ENCODE measurements at regions not wholly inside any gene's neighbourhood (a gene's known extent, or its start where the extent isn't known, plus 50 kb on each side); places are given as distances from the start of the nearest gene placed in this dataset.

DNA sequence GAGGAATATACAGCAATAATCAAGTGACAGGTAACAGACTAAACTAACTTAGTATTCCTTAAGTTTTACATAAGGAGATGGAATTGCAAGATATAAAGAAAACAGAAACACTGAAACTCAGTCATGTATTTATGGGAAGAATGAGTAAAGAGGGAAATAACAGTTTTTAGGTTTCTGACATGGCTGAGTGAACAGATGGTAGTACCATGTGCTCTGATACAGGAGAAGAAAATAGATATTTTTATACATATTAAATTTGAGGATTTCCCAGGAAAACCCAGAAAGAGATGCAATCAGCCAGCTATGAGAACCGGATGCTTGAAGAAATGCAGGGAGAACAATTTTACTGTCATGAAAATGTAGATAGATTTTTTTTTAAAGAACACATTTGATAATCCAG lies 669.5 kb upstream of the GRM3 start:
- TF ChIP-seq EP300 (IDR thresholded peaks at IDR 0.05; ENCODE audit: low read depth) (no peak), CTCF (IDR thresholded peaks at IDR 0.05) (no peak), POLR2AphosphoS5 (IDR thresholded peaks at IDR 0.05) (no peak), POLR2A (IDR thresholded peaks at IDR 0.05) (no peak)
- Histone ChIP-seq H3K9me3 (no peaks in the 10 kb centered on the region), H3K27ac (no peak overlapping the region), H3K4me1 (no peaks in the 10 kb centered on the region), H3K27me3 (no peaks in the 10 kb centered on the region), H3K36me3 (no peaks in the 10 kb centered on the region), H3K4me3 (no peak overlapping the region)
- intact Hi-C loops (cut with DNase I; ENCODE audit: low total_unique reads): no loop called here
- in situ Hi-C loops (cut with MboI; ENCODE audit: low pct_ligation_motif_present in 1 of 4, low pct_unique_long_range_greater_than_20kb in 1 of 4, low sequenced_read_pairs in 3 of 4): no loop called here
- WGBS, 2 donors (ENCODE audit: low coverage in 1 of 2): 56 to 61% methylated on average over 1 of the region's 1 CpG
- no peak for DNase-seq

GRCh38 chr7:85972504-85973141 lies 671.1 kb upstream of the GRM3 start:
- H3K27me3 ChIP-seq: no peaks in the 10 kb centered on the region
- no peaks in the 10 kb centered on the region for H3K4me1 ChIP-seq
- no peak overlapping the region for H3K4me3 ChIP-seq
- H3K36me3 ChIP-seq: no peaks in the 10 kb centered on the region
- WGBS, 2 donors (ENCODE audit: low coverage in 1 of 2): 91 to 100% methylated on average over 4 to 13 of the region's 13 CpGs
- DNase-seq: no peak
- in situ Hi-C loops (cut with MboI; ENCODE audit: low pct_ligation_motif_present in 1 of 4, low pct_unique_long_range_greater_than_20kb in 1 of 4, low sequenced_read_pairs in 3 of 4): no loop called here
- no peaks in the 10 kb centered on the region for H3K9me3 ChIP-seq
- TF ChIP-seq POLR2A (IDR thresholded peaks at IDR 0.05): no peak
- no peak for TF ChIP-seq CTCF (IDR thresholded peaks at IDR 0.05)
- no peak for TF ChIP-seq POLR2AphosphoS5 (IDR thresholded peaks at IDR 0.05)
- no peak for TF ChIP-seq EP300 (IDR thresholded peaks at IDR 0.05; ENCODE audit: low read depth)
- intact Hi-C loops (cut with DNase I; ENCODE audit: low total_unique reads): no loop called here
- H3K27ac ChIP-seq: no peak overlapping the region

DNA sequence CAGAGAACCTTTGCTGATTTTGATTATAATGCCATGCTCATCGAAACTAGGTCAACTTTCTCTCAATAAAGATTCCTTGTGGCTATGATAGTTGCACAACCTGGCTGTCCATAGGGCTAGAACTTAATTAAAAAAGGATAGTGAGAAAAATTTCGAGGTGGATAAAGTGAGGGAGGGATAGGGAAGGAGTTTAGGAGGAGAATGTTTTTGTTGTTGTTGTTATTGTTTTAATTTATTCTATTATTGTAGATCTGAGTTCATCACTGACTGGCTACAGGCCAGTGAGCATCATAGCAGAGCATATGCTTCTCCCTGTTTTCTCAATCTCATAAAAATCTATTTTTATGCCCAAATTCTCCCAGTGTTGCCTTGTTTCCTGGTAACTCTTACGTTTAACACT lies 688.7 kb upstream of the GRM3 start:
- TF ChIP-seq CTCF (IDR thresholded peaks at IDR 0.05) (no peak), POLR2A (IDR thresholded peaks at IDR 0.05) (no peak), POLR2AphosphoS5 (IDR thresholded peaks at IDR 0.05) (no peak)
- Histone ChIP-seq H3K9me3 (no peaks in the 10 kb centered on the region), H3K36me3 (no peaks in the 10 kb centered on the region), H3K4me1 (no peaks in the 10 kb centered on the region), H3K27ac (no peak overlapping the region), H3K27me3 (no peaks in the 10 kb centered on the region), H3K4me3 (no peak overlapping the region)
- intact Hi-C loops (cut with DNase I; ENCODE audit: low total_unique reads) (no loop called here), in situ Hi-C loops (cut with MboI; ENCODE audit: low pct_ligation_motif_present in 1 of 4, low pct_unique_long_range_greater_than_20kb in 1 of 4, low sequenced_read_pairs in 3 of 4) (no loop called here)
- WGBS, 2 donors (ENCODE audit: low coverage in 1 of 2): 27 to 46% methylated on average over 3 of the region's 3 CpGs
- no peak for DNase-seq

DNA sequence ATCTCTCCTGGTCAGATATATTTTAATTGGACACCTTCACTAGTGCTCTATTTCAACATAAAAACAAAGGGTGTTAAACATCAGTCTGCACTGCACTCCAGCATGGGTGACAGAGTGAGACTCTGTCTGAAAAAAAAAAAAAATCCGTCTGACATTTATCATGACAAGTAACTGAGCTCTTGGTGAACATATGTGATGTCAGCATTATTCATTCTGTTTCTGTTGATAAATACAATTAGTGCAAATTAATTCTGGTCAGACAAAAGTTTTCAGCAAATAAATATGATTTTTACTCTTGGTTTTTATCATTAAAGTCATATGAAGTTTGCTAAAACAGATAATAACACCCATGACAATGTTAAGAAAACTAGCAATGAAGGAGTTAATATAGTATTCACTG lies 692.8 kb upstream of the GRM3 start:
- intact Hi-C loops (cut with DNase I; ENCODE audit: low total_unique reads): no loop called here
- in situ Hi-C loops (cut with MboI; ENCODE audit: low pct_ligation_motif_present in 1 of 4, low pct_unique_long_range_greater_than_20kb in 1 of 4, low sequenced_read_pairs in 3 of 4): no loop called here
- Histone ChIP-seq H3K36me3 (no peaks in the 10 kb centered on the region), H3K27me3 (no peaks in the 10 kb centered on the region), H3K27ac (no peak overlapping the region), H3K4me3 (no peak overlapping the region), H3K4me1 (no peaks in the 10 kb centered on the region), H3K9me3 (peaks cover 0 to 8% of the 10 kb centered on the region in 2 donors)
- TF ChIP-seq CTCF (IDR thresholded peaks at IDR 0.05) (no peak), POLR2A (IDR thresholded peaks at IDR 0.05) (no peak), POLR2AphosphoS5 (IDR thresholded peaks at IDR 0.05) (no peak), EP300 (IDR thresholded peaks at IDR 0.05; ENCODE audit: low read depth) (no peak)
- 45 to 51% methylated on average over 1 of the region's 1 CpG for WGBS, 2 donors (ENCODE audit: low coverage in 1 of 2)
- no peak for DNase-seq
